ENCODE measurements at regions not wholly inside any gene's neighbourhood (a gene's known extent, or its start where the extent isn't known, plus 50 kb on each side); places are given as distances from the start of the nearest gene placed in this dataset.

- Mint-ChIP-seq H3K36me3 (ENCODE audit: low read depth, unreplicated experiment) (peaks cover 24% of the 10 kb centered on the region), H3K27ac (ENCODE audit: unreplicated experiment) (no peak overlapping the region), H3K9me3 (ENCODE audit: unreplicated experiment) (peaks cover 6% of the 10 kb centered on the region), H3K27me3 (ENCODE audit: low read depth, unreplicated experiment) (peaks cover 9% of the 10 kb centered on the region), H3K4me1 (ENCODE audit: low read depth, unreplicated experiment) (peaks cover 10% of the 10 kb centered on the region), H3K4me3 (ENCODE audit: unreplicated experiment) (no peak overlapping the region)
- peaks cover 8% of the 10 kb centered on the region for H3K27me3 ChIP-seq (ENCODE audit: insufficient read depth, low read length)
- H3K4me3 ChIP-seq (ENCODE audit: insufficient read depth, low read depth, low read length) = no peak overlapping the region
- no peaks in the 10 kb centered on the region for H4K20me1 ChIP-seq (ENCODE audit: insufficient read depth, low read length)
- no peak for TF ChIP-seq CTCF (IDR thresholded peaks at IDR 0.05; ENCODE audit: insufficient read depth, low read depth, low read length)
- no peak for TF ChIP-seq EZH2 (IDR thresholded peaks at IDR 0.05; ENCODE audit: insufficient read depth, low read length)
- no peaks in the 10 kb centered on the region for H3K9me3 ChIP-seq (ENCODE audit: insufficient read depth, low read depth, low read length)
- DNase-seq (ENCODE audit: low read depth) (peak; percentile 24), FAIRE-seq (no peak)
- no peaks in the 10 kb centered on the region for H3K79me2 ChIP-seq (ENCODE audit: insufficient read depth, low read length)
- H3K36me3 ChIP-seq (ENCODE audit: insufficient read depth, low read length) = no peaks in the 10 kb centered on the region
- H3K4me2 ChIP-seq (ENCODE audit: low read length) = no peak overlapping the region
- H2AFZ ChIP-seq (ENCODE audit: low read depth, low read length) = no peak overlapping the region
- H3K27ac ChIP-seq (ENCODE audit: low read depth, low read length) = no peak overlapping the region
- no peaks in the 10 kb centered on the region for H3K4me1 ChIP-seq (ENCODE audit: insufficient read depth, low read length)
- H3K9ac ChIP-seq (ENCODE audit: low read length) = no peak overlapping the region
Measured at GRCh38 chr13:23995283-23996073, 98.2 kb upstream of the C1QTNF9B start.

GRCh38 chr13:23996456-23996855, 99.2 kb upstream of the C1QTNF9B start:
- Mint-ChIP-seq H3K27ac (ENCODE audit: unreplicated experiment) (no peak overlapping the region), H3K36me3 (ENCODE audit: low read depth, unreplicated experiment) (peaks cover 20% of the 10 kb centered on the region), H3K4me1 (ENCODE audit: low read depth, unreplicated experiment) (peaks cover 8% of the 10 kb centered on the region), H3K27me3 (ENCODE audit: low read depth, unreplicated experiment) (peaks cover 4% of the 10 kb centered on the region), H3K4me3 (ENCODE audit: unreplicated experiment) (no peak overlapping the region), H3K9me3 (ENCODE audit: unreplicated experiment) (peaks cover 6% of the 10 kb centered on the region)
- H3K27ac ChIP-seq (ENCODE audit: low read depth, low read length) = no peak overlapping the region
- H4K20me1 ChIP-seq (ENCODE audit: insufficient read depth, low read length) = no peaks in the 10 kb centered on the region
- H3K4me2 ChIP-seq (ENCODE audit: low read length) = no peak overlapping the region
- H3K27me3 ChIP-seq (ENCODE audit: insufficient read depth, low read length) = no peaks in the 10 kb centered on the region
- no peaks in the 10 kb centered on the region for H3K79me2 ChIP-seq (ENCODE audit: insufficient read depth, low read length)
- no peaks in the 10 kb centered on the region for H3K4me1 ChIP-seq (ENCODE audit: insufficient read depth, low read length)
- DNase-seq (ENCODE audit: low read depth) = no peak
- H3K9me3 ChIP-seq (ENCODE audit: insufficient read depth, low read depth, low read length) = no peaks in the 10 kb centered on the region
- no peak for FAIRE-seq
- TF ChIP-seq EZH2 (IDR thresholded peaks at IDR 0.05; ENCODE audit: insufficient read depth, low read length) = no peak
- no peak for TF ChIP-seq CTCF (IDR thresholded peaks at IDR 0.05; ENCODE audit: insufficient read depth, low read depth, low read length)
- no peak overlapping the region for H3K9ac ChIP-seq (ENCODE audit: low read length)
- H2AFZ ChIP-seq (ENCODE audit: low read depth, low read length) = no peak overlapping the region
- H3K4me3 ChIP-seq (ENCODE audit: insufficient read depth, low read depth, low read length) = no peak overlapping the region
- H3K36me3 ChIP-seq (ENCODE audit: insufficient read depth, low read length) = no peaks in the 10 kb centered on the region

GRCh38 chr13:23999424-23999823, 102.1 kb upstream of the C1QTNF9B start:
- no peak for DNase-seq (ENCODE audit: low read depth)
- Histone ChIP-seq H3K4me2 (ENCODE audit: low read length) (no peak overlapping the region), H3K27me3 (ENCODE audit: insufficient read depth, low read length) (no peaks in the 10 kb centered on the region), H3K4me3 (ENCODE audit: insufficient read depth, low read depth, low read length) (no peak overlapping the region), H2AFZ (ENCODE audit: low read depth, low read length) (no peak overlapping the region), H3K27ac (ENCODE audit: low read depth, low read length) (no peak overlapping the region), H4K20me1 (ENCODE audit: insufficient read depth, low read length) (no peaks in the 10 kb centered on the region), H3K36me3 (ENCODE audit: insufficient read depth, low read length) (no peaks in the 10 kb centered on the region), H3K9me3 (ENCODE audit: insufficient read depth, low read depth, low read length) (no peaks in the 10 kb centered on the region), H3K79me2 (ENCODE audit: insufficient read depth, low read length) (no peaks in the 10 kb centered on the region), H3K4me1 (ENCODE audit: insufficient read depth, low read length) (no peaks in the 10 kb centered on the region), H3K9ac (ENCODE audit: low read length) (no peak overlapping the region)
- Mint-ChIP-seq H3K9me3 (ENCODE audit: unreplicated experiment) (peaks cover 5% of the 10 kb centered on the region), H3K27me3 (ENCODE audit: low read depth, unreplicated experiment) (peaks cover 3% of the 10 kb centered on the region), H3K4me1 (ENCODE audit: low read depth, unreplicated experiment) (no peaks in the 10 kb centered on the region), H3K36me3 (ENCODE audit: low read depth, unreplicated experiment) (peaks cover 12% of the 10 kb centered on the region), H3K4me3 (ENCODE audit: unreplicated experiment) (no peak overlapping the region), H3K27ac (ENCODE audit: unreplicated experiment) (no peak overlapping the region)
- TF ChIP-seq CTCF (IDR thresholded peaks at IDR 0.05; ENCODE audit: insufficient read depth, low read depth, low read length) (no peak), EZH2 (IDR thresholded peaks at IDR 0.05; ENCODE audit: insufficient read depth, low read length) (no peak)
- no peak for FAIRE-seq

Data from astrocyte (in vitro differentiated cells and primary cell).